WERI-Rb-1 (cell line): ENCODE measurements at regions not wholly inside any gene's neighbourhood (a gene's known extent, or its start where the extent isn't known, plus 50 kb on each side); places are given as distances from the start of the nearest gene placed in this dataset.

ENCODE experiments used
- DNase-seq: peaks from one replicate; pipeline ENCODE4 v3.0.0-alpha.2; 2020
- H3K27ac ChIP-seq: fragments of 250-450 bp; sonication (Bioruptor Pico); 2 replicates; pipeline ENCODE4 v1.5.1; 2020; ENCODE audit warnings: mild to moderate bottlenecking, moderate library complexity
- H3K27me3 ChIP-seq: fragments of 250-450 bp; sonication (Bioruptor Pico); 2 replicates; pipeline ENCODE4 v1.5.1; 2021; ENCODE audit warnings: mild to moderate bottlenecking, low read depth, moderate library complexity; ENCODE audit not compliant: insufficient read depth, severe bottlenecking
- H3K36me3 ChIP-seq: fragments of 250-450 bp; sonication (Bioruptor Pico); 2 replicates; pipeline ENCODE4 v1.5.1; 2020; ENCODE audit warnings: mild to moderate bottlenecking, moderate library complexity
- H3K4me3 ChIP-seq: 2 replicates; pipeline ENCODE4 v1.5.1; 2011; ENCODE audit warnings: low read depth, mild to moderate bottlenecking, control low read depth, low read length
- H3K9me3 ChIP-seq: fragments of 250-450 bp; sonication (Bioruptor Pico); 2 replicates; pipeline ENCODE4 v1.5.1; 2021; ENCODE audit warnings: mild to moderate bottlenecking, moderate library complexity; ENCODE audit not compliant: severe bottlenecking
- CTCF ChIP-seq: IDR thresholded peaks from 2 replicates; pipeline ENCODE4 v1.5.1; 2011; ENCODE audit warnings: low read depth, mild to moderate bottlenecking, control low read depth, inconsistent platforms, low read length

GRCh38 chr20:24360531-24360930 is 108.9 kb upstream of the SYNDIG1 start:
- Histone ChIP-seq H3K36me3 (no peaks in the 10 kb centered on the region), H3K4me3 (no peak overlapping the region), H3K27me3 (no peaks in the 10 kb centered on the region), H3K9me3 (peaks cover 11% of the 10 kb centered on the region), H3K27ac (no peak overlapping the region)
- DNase-seq = no peak
- TF ChIP-seq CTCF = no peak

- peaks cover 11% of the 10 kb centered on the region for H3K9me3 ChIP-seq
- DNase-seq = peak; percentile 30
- no peaks in the 10 kb centered on the region for H3K36me3 ChIP-seq
- no peak overlapping the region for H3K4me3 ChIP-seq
- H3K27ac ChIP-seq = no peak overlapping the region
- TF ChIP-seq CTCF = no peak
- H3K27me3 ChIP-seq = no peaks in the 10 kb centered on the region
Measured at GRCh38 chr20:24359321-24360027, 110.0 kb upstream of the SYNDIG1 start.

GRCh38 chr20:24357931-24358330 is 111.5 kb upstream of the SYNDIG1 start:
- Histone ChIP-seq H3K9me3 (peaks cover 11% of the 10 kb centered on the region), H3K27me3 (no peaks in the 10 kb centered on the region), H3K36me3 (no peaks in the 10 kb centered on the region), H3K27ac (no peak overlapping the region), H3K4me3 (no peak overlapping the region)
- TF ChIP-seq CTCF = no peak
- no peak for DNase-seq

- no peak for TF ChIP-seq CTCF
- Histone ChIP-seq H3K27me3 (no peaks in the 10 kb centered on the region), H3K9me3 (peaks cover 7% of the 10 kb centered on the region), H3K36me3 (no peaks in the 10 kb centered on the region), H3K4me3 (no peak overlapping the region), H3K27ac (no peak overlapping the region)
- DNase-seq = no peak
Measured at GRCh38 chr20:24357177-24357576, 112.3 kb upstream of the SYNDIG1 start.

GRCh38 chr20:24353135-24353690 is 116.2 kb upstream of the SYNDIG1 start:
- H3K4me3 ChIP-seq = no peak overlapping the region
- no peaks in the 10 kb centered on the region for H3K9me3 ChIP-seq
- H3K36me3 ChIP-seq = no peaks in the 10 kb centered on the region
- no peak for DNase-seq
- H3K27ac ChIP-seq = no peak overlapping the region
- H3K27me3 ChIP-seq = no peaks in the 10 kb centered on the region
- no peak for TF ChIP-seq CTCF
